ENCODE measurements at regions not wholly inside any gene's neighbourhood (a gene's known extent, or its start where the extent isn't known, plus 50 kb on each side); places are given as distances from the start of the nearest gene placed in this dataset.

DNA sequence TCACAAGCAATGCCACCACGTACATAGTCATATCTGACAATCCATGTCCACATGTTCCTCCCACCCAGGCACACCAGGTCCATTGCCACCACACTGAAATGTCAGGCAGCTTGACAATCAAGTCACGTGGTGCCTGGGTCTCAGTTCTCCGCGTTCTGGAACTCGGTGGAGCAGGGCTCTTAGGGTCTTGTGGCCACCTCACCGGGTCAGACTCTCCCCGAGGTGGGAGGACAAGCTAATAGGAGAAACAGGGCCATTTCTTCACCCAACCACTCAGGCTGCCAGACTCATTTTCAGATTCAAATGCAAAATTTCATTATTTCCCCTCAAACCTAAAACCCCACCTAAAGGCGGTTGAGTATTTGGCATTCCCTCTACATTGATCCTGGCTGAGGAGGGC lies 200.5 kb upstream of the GAS1 start:
- H3K27ac Mint-ChIP-seq (ENCODE audit: unreplicated experiment) = peak overlapping the region; percentile 88
- DNase-seq (ENCODE audit: low spot score) = no peak
- peaks cover 34% of the 10 kb centered on the region for H3K4me1 Mint-ChIP-seq (ENCODE audit: unreplicated experiment)
- H3K4me3 Mint-ChIP-seq (ENCODE audit: unreplicated experiment) = no peak overlapping the region
- peaks cover 2% of the 10 kb centered on the region for H3K27me3 Mint-ChIP-seq (ENCODE audit: unreplicated experiment)
- TF ChIP-seq, protein P1, sequence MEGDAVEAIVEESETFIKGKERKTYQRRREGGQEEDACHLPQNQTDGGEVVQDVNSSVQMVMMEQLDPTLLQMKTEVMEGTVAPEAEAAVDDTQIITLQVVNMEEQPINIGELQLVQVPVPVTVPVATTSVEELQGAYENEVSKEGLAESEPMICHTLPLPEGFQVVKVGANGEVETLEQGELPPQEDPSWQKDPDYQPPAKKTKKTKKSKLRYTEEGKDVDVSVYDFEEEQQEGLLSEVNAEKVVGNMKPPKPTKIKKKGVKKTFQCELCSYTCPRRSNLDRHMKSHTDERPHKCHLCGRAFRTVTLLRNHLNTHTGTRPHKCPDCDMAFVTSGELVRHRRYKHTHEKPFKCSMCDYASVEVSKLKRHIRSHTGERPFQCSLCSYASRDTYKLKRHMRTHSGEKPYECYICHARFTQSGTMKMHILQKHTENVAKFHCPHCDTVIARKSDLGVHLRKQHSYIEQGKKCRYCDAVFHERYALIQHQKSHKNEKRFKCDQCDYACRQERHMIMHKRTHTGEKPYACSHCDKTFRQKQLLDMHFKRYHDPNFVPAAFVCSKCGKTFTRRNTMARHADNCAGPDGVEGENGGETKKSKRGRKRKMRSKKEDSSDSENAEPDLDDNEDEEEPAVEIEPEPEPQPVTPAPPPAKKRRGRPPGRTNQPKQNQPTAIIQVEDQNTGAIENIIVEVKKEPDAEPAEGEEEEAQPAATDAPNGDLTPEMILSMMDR (IDR thresholded peaks at IDR 0.05; ENCODE audit: unreplicated experiment) = no peak
- H3K36me3 Mint-ChIP-seq (ENCODE audit: low read depth, unreplicated experiment) = peaks cover 4% of the 10 kb centered on the region
- H3K9me3 Mint-ChIP-seq (ENCODE audit: unreplicated experiment) = peaks cover 5% of the 10 kb centered on the region

DNA sequence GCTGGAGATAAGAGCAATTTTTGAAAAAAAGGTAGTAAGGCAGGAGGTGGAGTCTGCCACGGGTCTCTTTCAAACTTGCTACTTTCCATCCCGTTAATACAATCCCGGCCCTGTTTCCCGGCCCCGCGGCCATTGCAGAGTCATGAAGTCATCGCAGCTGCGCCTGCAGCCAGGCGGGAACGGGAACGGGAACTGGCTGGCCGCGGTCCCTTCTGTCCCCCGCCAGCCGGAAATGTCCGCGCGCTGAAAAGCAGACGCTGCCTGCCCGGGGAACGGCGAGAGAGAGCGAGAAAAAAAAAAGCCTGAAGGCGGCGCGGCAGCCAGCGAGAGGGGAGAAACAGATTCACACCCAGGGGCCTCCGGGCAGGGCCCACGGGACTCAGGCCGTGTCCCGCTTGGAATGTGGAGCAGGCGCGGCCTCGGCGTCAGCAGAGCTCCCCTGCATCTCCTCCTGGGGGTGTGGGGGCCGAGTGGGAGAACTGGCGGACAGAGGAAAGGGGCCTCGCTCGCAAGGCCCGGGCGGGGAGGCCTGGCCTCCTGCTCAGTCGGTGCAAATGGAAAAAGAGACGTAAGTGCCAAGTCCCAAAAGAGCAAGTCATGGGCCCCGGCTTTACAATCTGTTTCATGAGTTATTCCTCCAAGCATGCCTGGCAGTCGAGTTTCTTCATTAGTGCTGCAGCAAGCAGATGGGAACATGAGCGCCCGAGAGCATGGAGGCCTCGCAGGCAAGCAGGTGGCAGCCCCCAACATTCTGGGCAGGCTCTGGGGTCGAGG lies 201.2 kb upstream of the GAS1 start:
- peaks cover 5% of the 10 kb centered on the region for H3K9me3 Mint-ChIP-seq (ENCODE audit: unreplicated experiment)
- H3K27me3 Mint-ChIP-seq (ENCODE audit: unreplicated experiment) = peaks cover 2% of the 10 kb centered on the region
- DNase-seq (ENCODE audit: low spot score) = peak; percentile 74
- H3K4me1 Mint-ChIP-seq (ENCODE audit: unreplicated experiment) = peaks cover 34% of the 10 kb centered on the region
- peaks cover 4% of the 10 kb centered on the region for H3K36me3 Mint-ChIP-seq (ENCODE audit: low read depth, unreplicated experiment)
- TF ChIP-seq, protein P1 (IDR thresholded peaks at IDR 0.05; ENCODE audit: unreplicated experiment) = no peak
- H3K27ac Mint-ChIP-seq (ENCODE audit: unreplicated experiment) = peak overlapping the region; percentile 88
- H3K4me3 Mint-ChIP-seq (ENCODE audit: unreplicated experiment) = peak overlapping the region; percentile 40

DNA sequence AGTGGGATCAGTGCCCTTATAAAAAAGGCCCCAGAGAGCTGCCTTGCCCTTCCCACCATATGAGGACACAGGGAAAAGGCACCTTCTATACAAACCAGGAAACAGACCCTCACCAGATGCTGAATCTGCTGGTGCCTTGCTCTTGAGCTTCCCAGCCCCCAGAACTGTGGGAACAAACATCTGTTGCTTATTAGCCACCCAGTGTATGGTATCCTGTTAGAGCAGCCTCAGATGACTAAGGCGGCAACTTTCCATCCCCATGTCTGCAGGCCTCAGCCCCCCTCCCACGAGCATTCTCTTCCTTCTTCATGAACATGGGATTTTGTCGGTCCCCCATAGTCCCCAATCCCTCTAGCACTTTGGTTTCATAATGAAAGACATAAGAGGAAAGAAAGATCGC lies 202.5 kb upstream of the GAS1 start:
- H3K9me3 Mint-ChIP-seq (ENCODE audit: unreplicated experiment) = peaks cover 5% of the 10 kb centered on the region
- DNase-seq (ENCODE audit: low spot score) = no peak
- H3K27ac Mint-ChIP-seq (ENCODE audit: unreplicated experiment) = peak overlapping the region; percentile 17
- H3K4me1 Mint-ChIP-seq (ENCODE audit: unreplicated experiment) = peaks cover 34% of the 10 kb centered on the region
- TF ChIP-seq, protein P1 (IDR thresholded peaks at IDR 0.05; ENCODE audit: unreplicated experiment) = no peak
- H3K4me3 Mint-ChIP-seq (ENCODE audit: unreplicated experiment) = peak overlapping the region; percentile 71
- peaks cover 3% of the 10 kb centered on the region for H3K27me3 Mint-ChIP-seq (ENCODE audit: unreplicated experiment)
- H3K36me3 Mint-ChIP-seq (ENCODE audit: low read depth, unreplicated experiment) = peaks cover 4% of the 10 kb centered on the region

DNA sequence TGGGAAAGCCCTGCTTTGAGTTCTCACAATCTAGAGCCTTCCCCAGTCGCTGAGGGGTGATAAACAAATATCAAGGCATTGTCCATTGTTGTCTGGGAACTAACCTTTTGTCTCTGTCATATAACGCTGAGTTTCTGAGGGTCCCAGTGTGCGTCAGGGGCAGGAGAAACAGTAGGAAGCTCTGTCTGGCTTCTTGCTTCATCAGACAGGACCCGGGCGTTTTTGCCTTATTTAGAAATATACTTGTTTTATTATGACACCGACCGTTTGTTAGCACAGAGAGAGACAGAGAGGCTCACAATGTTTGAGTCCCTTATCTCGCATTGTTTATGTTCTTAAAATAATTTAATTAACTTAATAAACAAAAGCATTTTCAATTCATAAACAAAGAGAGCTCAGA lies 204.9 kb upstream of the GAS1 start:
- Mint-ChIP-seq H3K36me3 (ENCODE audit: low read depth, unreplicated experiment) (peaks cover 4% of the 10 kb centered on the region), H3K4me1 (ENCODE audit: unreplicated experiment) (peaks cover 34% of the 10 kb centered on the region), H3K4me3 (ENCODE audit: unreplicated experiment) (no peak overlapping the region), H3K9me3 (ENCODE audit: unreplicated experiment) (peaks cover 5% of the 10 kb centered on the region), H3K27me3 (ENCODE audit: unreplicated experiment) (peaks cover 3% of the 10 kb centered on the region), H3K27ac (ENCODE audit: unreplicated experiment) (peak overlapping the region; percentile 78)
- no peak for DNase-seq (ENCODE audit: low spot score)
- TF ChIP-seq, protein P1 (IDR thresholded peaks at IDR 0.05; ENCODE audit: unreplicated experiment) = no peak

DNA sequence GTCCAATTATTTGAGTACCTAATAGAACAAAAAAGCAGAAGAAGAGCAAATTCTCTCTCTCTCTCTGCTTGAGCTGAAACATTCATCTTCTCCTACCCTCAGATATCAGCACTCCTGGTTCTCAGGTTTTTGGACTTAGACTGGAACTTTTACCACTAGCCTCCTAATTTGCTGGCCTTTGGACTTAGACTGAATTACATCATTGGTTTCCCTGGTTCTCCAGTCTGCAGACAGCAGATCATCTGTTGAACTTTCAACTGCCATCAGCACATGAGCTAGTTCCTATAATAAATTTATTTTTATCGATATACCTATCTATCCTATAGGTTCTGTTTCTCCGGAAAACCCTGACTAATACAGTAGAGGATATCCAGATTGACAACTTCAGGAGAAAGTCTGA lies 208.9 kb upstream of the GAS1 start:
- TF ChIP-seq, protein P1 (IDR thresholded peaks at IDR 0.05; ENCODE audit: unreplicated experiment) = no peak
- peaks cover 3% of the 10 kb centered on the region for H3K36me3 Mint-ChIP-seq (ENCODE audit: low read depth, unreplicated experiment)
- H3K27me3 Mint-ChIP-seq (ENCODE audit: unreplicated experiment) = peaks cover 4% of the 10 kb centered on the region
- no peak overlapping the region for H3K4me3 Mint-ChIP-seq (ENCODE audit: unreplicated experiment)
- no peak overlapping the region for H3K27ac Mint-ChIP-seq (ENCODE audit: unreplicated experiment)
- DNase-seq (ENCODE audit: low spot score) = no peak
- H3K4me1 Mint-ChIP-seq (ENCODE audit: unreplicated experiment) = peaks cover 12% of the 10 kb centered on the region
- no peaks in the 10 kb centered on the region for H3K9me3 Mint-ChIP-seq (ENCODE audit: unreplicated experiment)
